Hepatocyte (in vitro differentiated cells): ENCODE measurements at regions not wholly inside any gene's neighbourhood (a gene's known extent, or its start where the extent isn't known, plus 50 kb on each side); places are given as distances from the start of the nearest gene placed in this dataset.
A peak's percentile ranks its signal among the peaks of the same experiment; 100 is the strongest.

Experiments
- DNase-seq: peaks from one replicate; pipeline ENCODE4 v3.0.0-alpha.2; 2016; ENCODE audit warnings: low spot score
- H2AFZ ChIP-seq: fragments of 200-600 bp; sonication (generic); 2 replicates; pipeline ENCODE4 v1.6.0; 2016; ENCODE audit warnings: antibody characterized with exemption, mild to moderate bottlenecking
- H3K27ac ChIP-seq: fragments of 200-600 bp; sonication (generic); 2 replicates; pipeline ENCODE4 v1.5.1; 2016; ENCODE audit warnings: mild to moderate bottlenecking
- H3K27me3 ChIP-seq: fragments of 200-600 bp; sonication (generic); 2 replicates; pipeline ENCODE4 v1.6.1; 2016
- H3K36me3 ChIP-seq: fragments of 200-600 bp; sonication (generic); replicated peaks from 2 replicates; pipeline ENCODE4 v1.5.1; 2016; ENCODE audit warnings: low read depth; ENCODE audit not compliant: insufficient read depth
- H3K4me1 ChIP-seq: fragments of 200-600 bp; sonication (generic); 2 replicates; pipeline ENCODE4 v1.5.1; 2016; ENCODE audit warnings: mild to moderate bottlenecking, moderate library complexity; ENCODE audit not compliant: insufficient read depth
- H3K4me2 ChIP-seq: fragments of 200-600 bp; sonication (generic); 2 replicates; pipeline ENCODE4 v1.6.0; 2016
- H3K4me3 ChIP-seq: fragments of 200-600 bp; sonication (generic); 2 replicates; pipeline ENCODE4 v1.5.1; 2016; ENCODE audit warnings: mild to moderate bottlenecking
- H3K79me2 ChIP-seq: fragments of 200-600 bp; sonication (generic); 2 replicates; pipeline ENCODE4 v1.6.0; 2017; ENCODE audit warnings: mild to moderate bottlenecking
- H3K9me2 ChIP-seq: fragments of 200-600 bp; sonication (generic); replicated peaks from 2 replicates; pipeline ENCODE4 v1.6.0; 2017; ENCODE audit warnings: mild to moderate bottlenecking; ENCODE audit not compliant: insufficient read depth
- H3K9me3 ChIP-seq: fragments of 200-600 bp; sonication (generic); 2 replicates; pipeline ENCODE4 v1.5.1; 2016; ENCODE audit warnings: low read depth, mild to moderate bottlenecking
- H4K20me1 ChIP-seq: fragments of 200-600 bp; sonication (generic); 2 replicates; pipeline ENCODE4 v1.6.0; 2016; ENCODE audit warnings: mild to moderate bottlenecking; ENCODE audit not compliant: insufficient read depth, poor library complexity, severe bottlenecking
- EZH2 ChIP-seq: fragments of 200-600 bp; sonication (generic); IDR thresholded peaks from 2 replicates; pipeline ENCODE4 v1.6.1; 2016; ENCODE audit warnings: antibody characterized with exemption, mild to moderate bottlenecking, borderline replicate concordance
- EZH2phosphoT487 ChIP-seq: fragments of 200-600 bp; sonication (generic); IDR thresholded peaks from one replicate; pipeline ENCODE4 v1.6.1; 2018; ENCODE audit warnings: antibody characterized with exemption, mild to moderate bottlenecking, low read depth, moderate library complexity; ENCODE audit not compliant: unreplicated experiment, severe bottlenecking
- WGBS: methylation state at CpG from one replicate; pipeline ENCODE4 v1.1.6; 2016; ENCODE audit warnings: low lambda C conversion rate; ENCODE audit errors: missing lambda C conversion rate; 5-methylcytosine and 5-hydroxymethylcytosine counted together
- TF ChIP-seq, protein P1 (sequence below): fragments of 200-600 bp; sonication (generic); IDR thresholded peaks from 2 replicates; pipeline ENCODE4 v1.5.1; 2016; ENCODE audit warnings: antibody characterized with exemption, mild to moderate bottlenecking; ENCODE audit not compliant: poor library complexity

DNA sequence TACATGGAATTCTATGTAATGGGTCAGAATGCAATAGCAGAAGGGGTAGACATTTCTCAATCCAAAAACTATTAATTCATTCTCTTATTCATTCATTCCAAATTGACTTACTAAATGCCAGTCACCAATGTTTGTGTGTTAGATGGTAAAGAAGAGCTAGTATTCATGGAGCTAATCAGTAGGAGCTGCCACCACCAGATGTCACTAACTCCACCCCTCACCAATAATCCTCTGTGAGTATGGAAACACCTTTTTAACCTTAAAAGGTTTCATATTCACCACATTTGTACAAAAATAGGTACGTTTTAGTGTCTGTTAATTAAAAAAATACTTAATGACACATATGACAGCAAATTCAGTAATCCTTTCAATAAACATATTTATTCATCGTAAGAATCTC lies 131.8 kb upstream of the PKN2 start:
- H4K20me1 ChIP-seq = no peaks in the 10 kb centered on the region
- no peaks in the 10 kb centered on the region for H3K36me3 ChIP-seq
- no peaks in the 10 kb centered on the region for H3K9me3 ChIP-seq
- no peaks in the 10 kb centered on the region for H3K79me2 ChIP-seq
- H2AFZ ChIP-seq = no peak overlapping the region
- H3K27me3 ChIP-seq = no peaks in the 10 kb centered on the region
- H3K27ac ChIP-seq = no peak overlapping the region
- TF ChIP-seq, protein P1, sequence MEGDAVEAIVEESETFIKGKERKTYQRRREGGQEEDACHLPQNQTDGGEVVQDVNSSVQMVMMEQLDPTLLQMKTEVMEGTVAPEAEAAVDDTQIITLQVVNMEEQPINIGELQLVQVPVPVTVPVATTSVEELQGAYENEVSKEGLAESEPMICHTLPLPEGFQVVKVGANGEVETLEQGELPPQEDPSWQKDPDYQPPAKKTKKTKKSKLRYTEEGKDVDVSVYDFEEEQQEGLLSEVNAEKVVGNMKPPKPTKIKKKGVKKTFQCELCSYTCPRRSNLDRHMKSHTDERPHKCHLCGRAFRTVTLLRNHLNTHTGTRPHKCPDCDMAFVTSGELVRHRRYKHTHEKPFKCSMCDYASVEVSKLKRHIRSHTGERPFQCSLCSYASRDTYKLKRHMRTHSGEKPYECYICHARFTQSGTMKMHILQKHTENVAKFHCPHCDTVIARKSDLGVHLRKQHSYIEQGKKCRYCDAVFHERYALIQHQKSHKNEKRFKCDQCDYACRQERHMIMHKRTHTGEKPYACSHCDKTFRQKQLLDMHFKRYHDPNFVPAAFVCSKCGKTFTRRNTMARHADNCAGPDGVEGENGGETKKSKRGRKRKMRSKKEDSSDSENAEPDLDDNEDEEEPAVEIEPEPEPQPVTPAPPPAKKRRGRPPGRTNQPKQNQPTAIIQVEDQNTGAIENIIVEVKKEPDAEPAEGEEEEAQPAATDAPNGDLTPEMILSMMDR = peak; percentile 8
- TF ChIP-seq EZH2phosphoT487 = no peak
- no peak for TF ChIP-seq EZH2
- DNase-seq = no peak
- H3K4me3 ChIP-seq = no peak overlapping the region
- H3K9me2 ChIP-seq = no peaks in the 10 kb centered on the region
- WGBS = 85% methylated on average over 2 of the region's 2 CpGs
- H3K4me2 ChIP-seq = no peak overlapping the region
- H3K4me1 ChIP-seq = no peaks in the 10 kb centered on the region

DNA sequence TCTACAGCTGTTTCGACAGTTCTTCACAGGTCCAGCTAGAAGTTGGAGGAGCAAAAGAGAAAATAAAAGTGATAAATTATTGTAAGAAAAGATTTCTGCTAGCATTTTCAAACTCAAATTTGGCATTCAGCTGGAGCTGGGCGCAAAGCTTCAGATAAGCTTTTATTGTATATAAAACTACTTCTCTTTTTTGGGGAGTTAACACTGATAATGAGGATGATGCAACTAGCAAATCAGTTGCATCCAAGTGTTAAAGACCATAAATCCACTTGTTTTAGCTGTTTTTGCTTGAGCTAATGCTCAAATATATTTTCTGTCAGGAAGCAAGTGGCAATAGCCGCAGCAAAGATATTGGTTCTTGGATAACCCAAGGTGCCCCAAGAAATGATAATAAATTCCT lies 127.1 kb upstream of the PKN2 start:
- Histone ChIP-seq H3K4me1 (no peaks in the 10 kb centered on the region), H2AFZ (no peak overlapping the region), H3K9me2 (no peaks in the 10 kb centered on the region), H3K4me3 (no peak overlapping the region), H3K9me3 (no peaks in the 10 kb centered on the region), H3K4me2 (no peak overlapping the region), H3K27me3 (no peaks in the 10 kb centered on the region), H3K79me2 (no peaks in the 10 kb centered on the region), H3K36me3 (no peaks in the 10 kb centered on the region), H4K20me1 (no peaks in the 10 kb centered on the region), H3K27ac (no peak overlapping the region)
- DNase-seq = no peak
- 91% methylated on average over 3 of the region's 3 CpGs for WGBS
- TF ChIP-seq EZH2 (no peak), EZH2phosphoT487 (no peak)
- TF ChIP-seq, protein P1 = no peak

DNA sequence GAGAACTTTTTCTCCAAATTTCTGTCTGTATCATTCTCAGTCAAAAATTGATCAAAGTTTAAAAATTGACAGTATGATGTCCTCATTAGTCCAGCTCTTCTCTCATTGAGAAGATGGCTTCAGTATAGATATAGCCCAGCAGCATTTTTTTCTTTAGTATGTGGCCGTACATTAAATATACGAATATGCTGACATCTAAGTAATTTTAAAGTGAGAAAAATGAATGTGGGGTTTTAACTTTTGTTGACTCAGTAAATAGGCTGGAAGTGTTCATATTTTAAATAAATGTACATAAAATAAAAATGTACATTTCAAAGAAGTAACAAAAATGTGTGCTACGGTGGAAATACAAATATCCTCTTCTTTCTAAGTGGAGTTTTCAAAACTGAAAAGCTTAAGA lies 123.5 kb upstream of the PKN2 start:
- H3K79me2 ChIP-seq = no peaks in the 10 kb centered on the region
- H3K4me3 ChIP-seq = no peak overlapping the region
- no peak for DNase-seq
- no peaks in the 10 kb centered on the region for H3K9me2 ChIP-seq
- WGBS = 91% methylated on average over 3 of the region's 3 CpGs
- no peak overlapping the region for H3K27ac ChIP-seq
- H3K36me3 ChIP-seq = no peaks in the 10 kb centered on the region
- H3K4me1 ChIP-seq = no peaks in the 10 kb centered on the region
- H3K27me3 ChIP-seq = no peaks in the 10 kb centered on the region
- H4K20me1 ChIP-seq = no peaks in the 10 kb centered on the region
- no peak overlapping the region for H3K4me2 ChIP-seq
- TF ChIP-seq EZH2phosphoT487 (no peak), EZH2 (no peak)
- TF ChIP-seq, protein P1 = no peak
- no peak overlapping the region for H2AFZ ChIP-seq
- H3K9me3 ChIP-seq = no peaks in the 10 kb centered on the region

DNA sequence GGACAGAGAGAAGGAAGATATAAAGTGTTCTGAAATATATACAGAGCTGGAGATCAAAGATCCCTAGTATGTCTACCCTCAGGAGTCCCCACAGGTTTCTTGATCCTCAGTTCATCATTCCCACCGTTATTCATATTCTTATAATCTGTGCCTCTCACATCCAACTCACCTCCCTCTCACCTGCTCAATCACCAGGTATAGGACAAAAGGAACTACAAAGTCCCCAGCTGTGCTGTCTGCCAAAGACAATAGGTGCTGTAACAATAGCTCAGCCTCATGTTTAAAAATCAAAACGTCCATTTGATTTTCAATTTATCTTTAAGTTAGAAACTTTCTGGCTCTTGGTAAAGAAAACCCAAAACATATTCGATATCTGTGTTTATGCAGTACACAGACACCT lies 121.1 kb upstream of the PKN2 start:
- no peaks in the 10 kb centered on the region for H3K9me3 ChIP-seq
- H3K79me2 ChIP-seq = no peaks in the 10 kb centered on the region
- no peaks in the 10 kb centered on the region for H4K20me1 ChIP-seq
- no peak overlapping the region for H2AFZ ChIP-seq
- no peaks in the 10 kb centered on the region for H3K9me2 ChIP-seq
- no peak overlapping the region for H3K4me3 ChIP-seq
- H3K4me2 ChIP-seq = no peak overlapping the region
- DNase-seq = no peak
- H3K4me1 ChIP-seq = no peaks in the 10 kb centered on the region
- 49% methylated on average over 3 of the region's 3 CpGs for WGBS
- H3K27me3 ChIP-seq = no peaks in the 10 kb centered on the region
- TF ChIP-seq EZH2 (no peak), EZH2phosphoT487 (no peak)
- TF ChIP-seq, protein P1 = no peak
- H3K36me3 ChIP-seq = no peaks in the 10 kb centered on the region
- no peak overlapping the region for H3K27ac ChIP-seq
